ENCODE measurements at regions not wholly inside any gene's neighbourhood (a gene's known extent, or its start where the extent isn't known, plus 50 kb on each side); places are given as distances from the start of the nearest gene placed in this dataset.
A peak's percentile ranks its signal among the peaks of the same experiment; 100 is the strongest.
"Not testable (repeated sequence)": the region's sequence is repeated elsewhere in the genome, so short reads cannot be mapped to it uniquely, and the experiment has no call there.

DNA sequence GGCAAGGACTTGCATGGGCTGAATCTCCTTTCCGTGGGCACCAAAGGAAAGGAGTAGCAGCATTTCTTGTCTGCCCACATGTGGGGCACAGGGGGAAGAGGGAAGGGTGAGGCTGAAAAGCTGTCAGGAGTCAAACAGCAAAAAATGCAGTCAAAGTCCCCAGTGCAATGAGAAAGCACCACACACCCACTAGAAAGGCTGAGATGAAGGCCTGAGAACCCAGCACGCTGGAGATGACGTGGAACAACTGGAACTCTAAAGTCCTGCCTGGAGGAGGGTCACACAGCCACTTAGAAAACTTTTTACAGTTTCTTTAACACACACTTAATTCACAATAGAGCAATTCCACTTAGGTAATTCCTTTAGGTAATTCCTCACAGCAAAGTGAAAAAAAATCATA lies 94.6 kb upstream of the IGFBPL1 start:
- DNase-seq, result no peak

GRCh38 chr9:38516273-38516672 lies 92.0 kb upstream of the IGFBPL1 start:
- DNase-seq, result not testable (repeated sequence)

DNA sequence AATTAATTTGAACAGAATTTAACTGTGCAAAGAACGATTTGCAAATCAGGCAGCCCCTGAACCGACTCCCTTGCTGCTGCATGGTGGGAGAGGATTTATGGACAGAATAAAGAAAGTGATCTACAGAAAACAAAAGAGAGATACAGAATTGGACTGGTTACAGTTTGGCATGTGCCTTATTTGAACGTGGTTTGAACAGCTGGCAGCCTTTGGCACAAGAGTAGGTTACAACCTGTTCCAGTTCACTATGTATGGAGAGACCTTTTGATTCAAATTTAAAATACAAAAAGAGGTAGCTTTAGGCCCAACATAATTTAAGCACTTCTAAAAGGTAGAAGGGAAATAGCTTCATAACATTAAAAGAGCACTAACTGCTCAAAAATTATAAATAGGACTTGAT lies 90.8 kb upstream of the IGFBPL1 start:
- DNase-seq, result not testable (repeated sequence)

DNA sequence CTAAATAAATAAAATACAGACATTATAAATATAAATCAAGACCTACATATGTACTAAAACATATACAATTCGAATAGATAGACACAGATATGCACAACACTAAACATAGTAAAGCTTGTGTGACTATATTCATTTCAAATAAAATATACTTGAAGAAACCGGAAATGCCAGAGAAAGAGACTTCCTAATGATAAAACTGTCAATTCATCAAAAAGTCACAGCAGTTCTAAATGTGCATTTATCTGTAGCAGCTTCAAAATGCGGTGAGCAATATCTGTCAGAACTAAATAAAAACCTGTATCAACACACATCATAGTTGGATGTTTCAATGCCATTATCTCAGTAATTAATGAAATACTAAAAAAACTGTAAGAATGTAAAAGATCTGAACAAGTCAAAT lies 86.1 kb upstream of the IGFBPL1 start:
- not testable (repeated sequence) for DNase-seq

GRCh38 chr9:38507587-38507986 lies 83.3 kb upstream of the IGFBPL1 start:
- no peak for DNase-seq

DNA sequence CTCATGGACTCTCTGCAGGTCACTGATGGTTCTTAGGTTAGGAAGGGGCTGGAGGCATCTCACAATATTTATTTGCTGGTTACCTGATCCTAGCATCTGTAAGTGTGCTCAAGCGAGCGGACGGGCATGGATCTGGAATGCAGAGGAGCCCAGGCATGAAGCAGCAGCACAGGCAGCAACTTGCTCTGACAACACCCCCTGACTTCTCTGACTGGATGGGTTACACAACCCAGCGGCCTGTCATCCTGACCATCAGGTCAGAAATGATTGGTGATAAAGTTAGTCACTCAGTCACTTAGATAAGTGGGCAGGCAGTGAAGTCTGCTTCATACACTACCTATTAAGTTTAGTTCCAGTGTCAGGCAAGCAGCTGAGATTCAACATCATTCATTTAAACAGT lies 75.9 kb upstream of the IGFBPL1 start:
- peak; percentile 67 for DNase-seq

DNA sequence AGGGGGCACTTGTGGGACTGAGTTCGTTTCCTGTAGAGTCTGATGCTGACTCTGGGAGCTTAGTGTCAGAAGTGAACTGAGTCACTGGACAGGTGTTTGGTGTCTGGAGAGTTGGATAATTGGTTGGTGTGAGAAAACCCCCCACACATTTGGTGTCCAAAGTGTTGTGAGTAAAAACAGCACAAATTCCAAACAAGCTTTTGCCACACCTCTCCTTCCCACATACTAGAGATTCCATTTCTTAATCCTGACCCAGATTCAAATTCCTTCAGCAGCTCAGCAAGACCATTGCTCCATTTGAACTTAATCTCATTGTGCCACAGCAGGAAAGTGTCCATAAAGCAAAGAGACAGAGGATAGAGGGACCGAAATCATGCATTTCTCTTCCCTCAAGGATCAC lies 74.3 kb upstream of the IGFBPL1 start:
- not testable (repeated sequence) for DNase-seq

DNA sequence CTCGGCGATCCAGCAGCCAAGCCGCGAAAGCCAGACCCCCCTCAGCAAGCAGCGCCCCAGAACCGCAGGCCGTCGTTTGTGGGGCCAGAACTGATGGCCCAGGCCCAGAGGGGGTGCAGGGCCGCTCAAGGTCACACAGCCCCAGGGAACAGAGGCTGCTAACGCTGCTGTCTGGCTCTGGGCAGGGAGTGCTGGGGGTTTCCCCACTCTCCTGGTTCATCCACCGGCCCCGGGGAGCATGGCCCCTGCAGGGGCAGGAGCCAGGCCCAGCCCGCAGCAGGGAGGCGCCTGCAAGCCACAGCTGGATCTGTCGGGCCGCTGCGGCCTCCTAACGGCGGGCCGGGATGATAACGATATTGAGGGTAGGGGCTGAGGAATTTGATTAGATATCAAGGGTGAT lies 64.8 kb upstream of the IGFBPL1 start:
- DNase-seq, result no peak

DNA sequence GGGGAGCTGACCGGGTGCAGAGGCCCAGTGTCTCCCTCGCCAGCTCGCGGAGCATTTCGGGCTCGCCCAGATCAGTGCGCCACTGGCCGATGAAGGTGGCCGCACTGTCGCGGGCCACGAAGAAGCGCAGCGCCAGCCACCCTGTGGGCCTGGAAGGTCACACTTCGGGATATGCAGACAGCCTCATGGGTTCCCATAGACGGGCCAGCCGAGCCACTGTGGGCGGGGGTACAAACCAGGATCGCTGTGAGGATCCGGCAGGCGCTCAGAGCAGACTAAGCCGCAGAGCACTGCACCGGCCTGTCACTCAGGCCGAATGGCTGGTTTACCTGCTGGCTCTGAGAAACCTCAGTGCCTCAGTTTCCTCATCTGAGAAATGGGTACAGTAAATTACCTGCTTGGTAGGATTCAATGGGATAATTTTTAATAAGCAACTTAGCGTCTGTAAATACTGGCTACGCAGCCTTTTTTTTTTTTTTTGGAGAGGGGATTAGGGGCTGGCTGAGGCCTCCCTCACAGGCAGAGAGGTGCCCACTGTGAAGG lies 64.0 kb upstream of the IGFBPL1 start:
- no peak for DNase-seq

- not testable (repeated sequence) for DNase-seq
Observed at GRCh38 chr9:38487418-38488155, 63.3 kb upstream of the IGFBPL1 start.

- DNase-seq, result no peak
Observed at GRCh38 chr9:38486837-38487236, 62.6 kb upstream of the IGFBPL1 start.

DNA sequence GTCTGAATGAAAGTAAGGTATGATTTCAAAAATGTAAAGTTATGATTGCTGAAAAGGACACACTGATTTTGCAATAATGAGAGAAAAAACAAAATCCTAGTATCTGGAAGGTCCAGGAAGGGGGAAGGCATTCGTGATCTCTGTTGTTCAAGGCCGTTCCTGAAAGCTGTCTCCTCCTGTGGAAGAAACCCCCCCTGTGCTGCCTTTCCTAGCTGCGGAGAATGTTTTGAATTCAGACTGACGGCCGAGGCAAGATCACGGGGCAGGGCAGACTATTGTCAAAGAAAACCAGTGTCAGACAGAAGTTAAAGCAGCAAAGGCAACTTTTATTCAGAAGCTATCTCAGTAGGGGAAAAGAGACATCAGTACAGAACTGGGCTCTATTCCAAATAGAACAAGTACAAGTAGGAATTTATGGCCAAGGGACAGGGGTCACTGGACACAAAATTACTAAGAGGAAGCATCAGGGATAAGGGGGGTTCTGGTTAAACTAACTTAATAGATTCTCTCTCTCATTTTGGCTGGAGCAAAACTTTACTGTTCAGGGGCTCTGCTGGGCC lies 61.9 kb upstream of the IGFBPL1 start:
- no peak for DNase-seq

GRCh38 chr9:38484076-38484665 lies 59.9 kb upstream of the IGFBPL1 start:
- not testable (repeated sequence) for DNase-seq

- no peak for DNase-seq
Observed at GRCh38 chr9:38482918-38483592, 58.8 kb upstream of the IGFBPL1 start.

DNA sequence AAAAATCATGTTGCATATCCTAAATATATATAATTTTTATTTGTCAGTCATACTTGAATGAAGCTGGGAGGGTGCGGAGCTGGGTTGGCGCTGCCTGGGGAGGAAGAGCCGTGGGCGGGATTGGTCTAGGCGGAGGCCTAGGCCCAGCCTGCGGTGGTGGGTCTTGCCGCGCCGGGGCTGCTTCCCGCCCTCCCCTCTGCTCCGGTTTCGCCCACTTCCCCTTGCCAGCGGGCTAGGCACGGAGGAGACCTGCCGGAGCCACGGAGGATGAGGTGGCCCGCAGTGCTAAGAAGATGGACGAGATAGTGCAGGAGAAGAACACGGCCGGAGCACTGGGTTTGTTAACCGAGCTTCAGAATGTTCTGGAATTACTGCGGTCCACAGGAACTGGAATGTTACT lies 54.0 kb upstream of the IGFBPL1 start:
- no peak for DNase-seq

DNA sequence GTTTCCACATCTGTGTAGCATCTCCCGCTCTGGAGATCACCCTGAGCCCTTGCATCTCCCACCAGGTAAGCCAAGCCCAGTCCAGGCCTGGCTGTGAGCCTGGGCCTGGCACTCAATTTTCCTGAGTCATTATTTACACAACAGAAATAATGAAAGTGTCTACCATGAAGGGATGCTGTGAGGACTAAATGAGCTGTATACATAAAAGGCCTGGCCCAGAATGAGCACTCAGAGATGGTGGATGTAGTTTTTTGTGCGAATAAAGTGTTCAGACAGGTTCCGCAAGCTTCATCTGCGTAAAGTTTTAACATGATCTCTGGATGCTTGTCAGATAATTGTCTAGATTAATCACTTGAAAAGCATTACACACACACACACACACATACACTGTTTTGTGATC lies 50.2 kb upstream of the IGFBPL1 start:
- DNase-seq, result not testable (repeated sequence)
